ENCODE measurements at regions not wholly inside any gene's neighbourhood (a gene's known extent, or its start where the extent isn't known, plus 50 kb on each side); places are given as distances from the start of the nearest gene placed in this dataset.

GRCh38 chr4:45280121-45280520 lies 553.8 kb upstream of the GNPDA2 start:
- TF ChIP-seq ZC3H10 (CRISPR knock-in tag; IDR thresholded peaks at IDR 0.05) (no peak), CREB5 (CRISPR knock-in tag; IDR thresholded peaks at IDR 0.05; ENCODE audit: low read depth) (no peak), ZFP30 (CRISPR knock-in tag; IDR thresholded peaks at IDR 0.05) (no peak), PATZ1 (CRISPR knock-in tag; IDR thresholded peaks at IDR 0.05; ENCODE audit: borderline replicate concordance) (no peak), ZNF565 (CRISPR knock-in tag; conservative IDR thresholded peaks at IDR 0.05; ENCODE audit: low read depth) (no peak)

All from SK-N-SH treated with all-trans-retinoic acid at 6 μM for 48 hours (cell line).